Testis (tissue), 2 donors: ENCODE measurements at regions not wholly inside any gene's neighbourhood (a gene's known extent, or its start where the extent isn't known, plus 50 kb on each side); places are given as distances from the start of the nearest gene placed in this dataset.
"Not testable (repeated sequence)": the region's sequence is repeated elsewhere in the genome, so short reads cannot be mapped to it uniquely, and the experiment has no call there.

ENCODE experiments used
- DNase-seq: peaks from one replicate; pipeline ENCODE4 v3.0.0-alpha.2; 2019
- H3K27ac ChIP-seq, 2 donors: fragments of 200-600 bp; sonication (generic); one replicate each; pipeline ENCODE4 v1.5.1; 2019
- H3K27me3 ChIP-seq: fragments of 200-600 bp; sonication (generic); one replicate; pipeline ENCODE4 v1.5.1; 2019
- H3K36me3 ChIP-seq: fragments of 200-600 bp; sonication (generic); one replicate; pipeline ENCODE4 v1.5.1; 2017; ENCODE audit warnings: low read depth; ENCODE audit errors: missing control alignments
- H3K4me1 ChIP-seq: fragments of 200-600 bp; sonication (generic); one replicate; pipeline ENCODE4 v1.5.1; 2019
- H3K4me3 ChIP-seq, 2 donors: fragments of 200-600 bp; sonication (generic); one replicate each; pipeline ENCODE4 v1.5.1; 2017 to 2019
- H3K9me3 ChIP-seq: fragments of 200-600 bp; sonication (generic); one replicate; pipeline ENCODE4 v1.5.1; 2017
- CTCF ChIP-seq, 3 experiments: fragments of 450-650 bp in 2 of 3; fragments of 200-600 bp in 1 of 3; sonication (generic) in 1 of 3; IDR thresholded peaks; one replicate each; pipeline ENCODE4 v1.5.1; 2016 to 2019; ENCODE audit warnings: antibody characterized with exemption in 3 of 3, mild to moderate bottlenecking in 2 of 3, moderate library complexity in 1 of 3
- POLR2A ChIP-seq: fragments of 450-650 bp; IDR thresholded peaks from one replicate; pipeline ENCODE4 v1.6.1; 2017; ENCODE audit warnings: antibody characterized with exemption, mild to moderate bottlenecking, moderate library complexity
- WGBS, 2 donors: methylation state at CpG; one replicate each; pipeline ENCODE4 v1.1.5; 2018; 5-methylcytosine and 5-hydroxymethylcytosine counted together
- intact Hi-C: fragments of 100-400 bp; cut with DNase I; formaldehyde crosslinking; loops from one replicate; pipeline ENCODE4 v1.15.1; 2023; ENCODE audit warnings: low total_unique reads

- intact Hi-C loops: no loop called here
- Histone ChIP-seq H3K27me3 (no peaks in the 10 kb centered on the region), H3K36me3 (no peaks in the 10 kb centered on the region), H3K4me1 (no peaks in the 10 kb centered on the region), H3K9me3 (no peaks in the 10 kb centered on the region), H3K4me3 (no peak overlapping the region), H3K27ac (no peak overlapping the region)
- DNase-seq: no peak
- no peak for TF ChIP-seq CTCF (IDR thresholded peaks at IDR 0.05)
- TF ChIP-seq POLR2A: no peak
Observed at GRCh38 chr12:72207079-72207478, 65.1 kb upstream of the TRHDE start.

- Histone ChIP-seq H3K27me3 (no peaks in the 10 kb centered on the region), H3K4me3 (no peak overlapping the region), H3K9me3 (no peaks in the 10 kb centered on the region), H3K27ac (no peak overlapping the region), H3K4me1 (no peaks in the 10 kb centered on the region), H3K36me3 (no peaks in the 10 kb centered on the region)
- TF ChIP-seq CTCF (IDR thresholded peaks at IDR 0.05) (no peak), POLR2A (no peak)
- intact Hi-C loops: no loop called here
- DNase-seq: no peak
- WGBS, 2 donors: 91% methylated on average over 7 of the region's 7 CpGs
Observed at GRCh38 chr12:72207486-72208409, 64.4 kb upstream of the TRHDE start.

GRCh38 chr12:72209086-72209485 is 63.1 kb upstream of the TRHDE start:
- 70 to 92% methylated on average over 2 of the region's 2 CpGs for WGBS, 2 donors
- intact Hi-C loops: no loop called here
- Histone ChIP-seq H3K9me3 (no peaks in the 10 kb centered on the region), H3K4me1 (no peaks in the 10 kb centered on the region), H3K4me3 (no peak overlapping the region), H3K27ac (no peak overlapping the region), H3K27me3 (no peaks in the 10 kb centered on the region), H3K36me3 (no peaks in the 10 kb centered on the region)
- TF ChIP-seq CTCF (IDR thresholded peaks at IDR 0.05) (no peak), POLR2A (no peak)
- no peak for DNase-seq

- TF ChIP-seq POLR2A: no peak
- no peak for TF ChIP-seq CTCF (IDR thresholded peaks at IDR 0.05)
- no peaks in the 10 kb centered on the region for H3K27me3 ChIP-seq
- no peaks in the 10 kb centered on the region for H3K4me1 ChIP-seq
- WGBS, 2 donors: 58 to 62% methylated on average over 4 of the region's 4 CpGs
- intact Hi-C loops: no loop called here
- DNase-seq: no peak
- no peaks in the 10 kb centered on the region for H3K9me3 ChIP-seq
- H3K4me3 ChIP-seq: no peak overlapping the region
- no peak overlapping the region for H3K27ac ChIP-seq
- H3K36me3 ChIP-seq: no peaks in the 10 kb centered on the region
Observed at GRCh38 chr12:72214163-72214562, 58.0 kb upstream of the TRHDE start.

GRCh38 chr12:72215287-72215686 is 56.9 kb upstream of the TRHDE start:
- intact Hi-C loops: not testable (repeated sequence)

More at GRCh38 chr12:72215287-72215686, 56.9 kb upstream of the TRHDE start:
- not testable (repeated sequence) for H3K27me3 ChIP-seq, H3K4me3 ChIP-seq, H3K27ac ChIP-seq, H3K9me3 ChIP-seq, H3K36me3 ChIP-seq, H3K4me1 ChIP-seq, DNase-seq
- WGBS, 2 donors: 82 to 93% methylated on average over 2 of the region's 3 CpGs
